ENCODE measurements at regions not wholly inside any gene's neighbourhood (a gene's known extent, or its start where the extent isn't known, plus 50 kb on each side); places are given as distances from the start of the nearest gene placed in this dataset.

GRCh38 chr22:48905206-48905975, 922.3 kb downstream of the BRD1 start:
- DNase-seq, result no peak

- DNase-seq, result no peak
Observed at GRCh38 chr22:48902983-48903650, 924.6 kb downstream of the BRD1 start.

GRCh38 chr22:48902001-48902869, 925.4 kb downstream of the BRD1 start:
- DNase-seq, result no peak

GRCh38 chr22:48901324-48901723, 926.3 kb downstream of the BRD1 start:
- no peak for DNase-seq

GRCh38 chr22:48900626-48901025, 927.0 kb downstream of the BRD1 start:
- no peak for DNase-seq

GRCh38 chr22:48900327-48900597, 927.4 kb downstream of the BRD1 start:
- no peak for DNase-seq

- DNase-seq, result no peak
Observed at GRCh38 chr22:48899523-48900326, 927.9 kb downstream of the BRD1 start.

- DNase-seq, result no peak
Observed at GRCh38 chr22:48898524-48899250, 929.0 kb downstream of the BRD1 start.

GRCh38 chr22:48897645-48898370, 929.9 kb downstream of the BRD1 start:
- DNase-seq, result no peak

GRCh38 chr22:48896766-48897644, 930.7 kb downstream of the BRD1 start:
- DNase-seq, result no peak

GRCh38 chr22:48895831-48896765, 931.6 kb downstream of the BRD1 start:
- no peak for DNase-seq

- no peak for DNase-seq
Observed at GRCh38 chr22:48895336-48895735, 932.3 kb downstream of the BRD1 start.

GRCh38 chr22:48894804-48895250, 932.8 kb downstream of the BRD1 start:
- no peak for DNase-seq

- DNase-seq, result no peak
Observed at GRCh38 chr22:48894064-48894671, 933.5 kb downstream of the BRD1 start.

GRCh38 chr22:48893288-48894063, 934.2 kb downstream of the BRD1 start:
- DNase-seq, result no peak

- no peak for DNase-seq
Observed at GRCh38 chr22:48892578-48893287, 934.9 kb downstream of the BRD1 start.

Measured in CD4-positive, alpha-beta T cell treated with Interleukin-17A for 4 hours (primary cell).